ENCODE measurements at regions not wholly inside any gene's neighbourhood (a gene's known extent, or its start where the extent isn't known, plus 50 kb on each side); places are given as distances from the start of the nearest gene placed in this dataset.

GRCh38 chr14:39974036-39974435 is 541.8 kb upstream of the FBXO33 start:
- Histone ChIP-seq H3K4me1 (no peaks in the 10 kb centered on the region), H3K27me3 (replicated peaks in 1 of 7) (no peaks in the 10 kb centered on the region), H3K36me3 (no peaks in the 10 kb centered on the region), H3K4me3 (no peak overlapping the region), H3K27ac (no peak overlapping the region), H3K9me3 (no peaks in the 10 kb centered on the region)
- no peak for DNase-seq
- TF ChIP-seq CTCF (IDR thresholded peaks at IDR 0.05 in 8 of 11, conservative IDR thresholded peaks at IDR 0.05 in 3 of 11): no peak
- TF ChIP-seq POLR2AphosphoS5 (IDR thresholded peaks at IDR 0.05): no peak
- no peak for TF ChIP-seq POLR2A (IDR thresholded peaks at IDR 0.05)
- 57 to 92% (median 77%) methylated on average over 1 of the region's 1 CpG for WGBS, 5 donors
- intact Hi-C loops (cut with DNase I; ENCODE audit: low total_unique reads): no loop called here

- DNase-seq: no peak
- H3K9me3 ChIP-seq: no peaks in the 10 kb centered on the region
- intact Hi-C loops (cut with DNase I; ENCODE audit: low total_unique reads): no loop called here
- 79 to 92% (median 90%) methylated on average over 2 of the region's 2 CpGs for WGBS, 5 donors
- no peaks in the 10 kb centered on the region for H3K27me3 ChIP-seq (replicated peaks in 1 of 7)
- H3K36me3 ChIP-seq: no peaks in the 10 kb centered on the region
- H3K27ac ChIP-seq: no peak overlapping the region
- H3K4me3 ChIP-seq: no peak overlapping the region
- no peak for TF ChIP-seq CTCF (IDR thresholded peaks at IDR 0.05 in 8 of 11, conservative IDR thresholded peaks at IDR 0.05 in 3 of 11)
- TF ChIP-seq POLR2A (IDR thresholded peaks at IDR 0.05): no peak
- TF ChIP-seq POLR2AphosphoS5 (IDR thresholded peaks at IDR 0.05): no peak
- H3K4me1 ChIP-seq: no peaks in the 10 kb centered on the region
Measured at GRCh38 chr14:39972704-39973103, 540.5 kb upstream of the FBXO33 start.

GRCh38 chr14:39967885-39968284 is 535.7 kb upstream of the FBXO33 start:
- Histone ChIP-seq H3K27ac (no peak overlapping the region), H3K36me3 (no peaks in the 10 kb centered on the region), H3K4me1 (no peaks in the 10 kb centered on the region), H3K27me3 (replicated peaks in 1 of 7) (no peaks in the 10 kb centered on the region), H3K9me3 (peaks cover 0 to 10% (median 4%) of the 10 kb centered on the region in 8 donors), H3K4me3 (no peak overlapping the region)
- 85 to 90% (median 87%) methylated on average over 1 of the region's 1 CpG for WGBS, 5 donors
- no peak for DNase-seq
- TF ChIP-seq POLR2AphosphoS5 (IDR thresholded peaks at IDR 0.05) (no peak), POLR2A (IDR thresholded peaks at IDR 0.05) (no peak), CTCF (IDR thresholded peaks at IDR 0.05 in 8 of 11, conservative IDR thresholded peaks at IDR 0.05 in 3 of 11) (no peak)
- intact Hi-C loops (cut with DNase I; ENCODE audit: low total_unique reads): no loop called here

GRCh38 chr14:39957987-39958386 is 525.8 kb upstream of the FBXO33 start:
- TF ChIP-seq CTCF (IDR thresholded peaks at IDR 0.05 in 8 of 11, conservative IDR thresholded peaks at IDR 0.05 in 3 of 11) (no peak), POLR2AphosphoS5 (IDR thresholded peaks at IDR 0.05) (no peak), POLR2A (IDR thresholded peaks at IDR 0.05) (no peak)
- intact Hi-C loops (cut with DNase I; ENCODE audit: low total_unique reads): no loop called here
- DNase-seq: peak; percentile 46
- Histone ChIP-seq H3K36me3 (no peaks in the 10 kb centered on the region), H3K4me1 (no peaks in the 10 kb centered on the region), H3K27ac (no peak overlapping the region), H3K9me3 (peaks cover 0 to 55% (median 40%) of the 10 kb centered on the region in 8 donors), H3K27me3 (replicated peaks in 1 of 7) (no peaks in the 10 kb centered on the region), H3K4me3 (no peak overlapping the region)
- WGBS, 5 donors: 82 to 100% (median 88%) methylated on average over 3 of the region's 3 CpGs
